ACC112 (cell line): ENCODE measurements at regions not wholly inside any gene's neighbourhood (a gene's known extent, or its start where the extent isn't known, plus 50 kb on each side); places are given as distances from the start of the nearest gene placed in this dataset.

ENCODE experiments used
- H2AFZ ChIP-seq: fragments of 200-600 bp; sonication (generic); one replicate; pipeline ENCODE4 v1.6.0; 2017; ENCODE audit warnings: antibody characterized with exemption, low read length; ENCODE audit not compliant: unreplicated experiment
- H3K27ac ChIP-seq: fragments of 200-600 bp; sonication (generic); 2 replicates; pipeline ENCODE4 v1.5.1; 2014; ENCODE audit warnings: low read depth, mild to moderate bottlenecking, antibody characterized with exemption, low read length, moderate library complexity
- H3K27me3 ChIP-seq: fragments of 200-600 bp; sonication (generic); 2 replicates; pipeline ENCODE4 v1.6.1; 2014; ENCODE audit warnings: mild to moderate bottlenecking, antibody characterized with exemption, low read length, moderate library complexity, mixed read lengths; ENCODE audit not compliant: insufficient read depth
- H3K36me3 ChIP-seq: fragments of 200-600 bp; sonication (generic); 2 replicates; pipeline ENCODE4 v1.6.1; 2016; ENCODE audit warnings: mild to moderate bottlenecking, antibody characterized with exemption, low read length, moderate library complexity, mixed read lengths; ENCODE audit not compliant: insufficient read depth
- H3K4me1 ChIP-seq: fragments of 200-600 bp; sonication (generic); one replicate; pipeline ENCODE4 v1.6.1; 2016; ENCODE audit warnings: low read length, mixed read lengths; ENCODE audit not compliant: insufficient read depth, unreplicated experiment, control insufficient read depth
- H3K4me3 ChIP-seq: fragments of 200-600 bp; sonication (generic); 2 replicates; pipeline ENCODE4 v1.5.1; 2014; ENCODE audit warnings: mild to moderate bottlenecking, low read depth, low read length
- H3K79me2 ChIP-seq: fragments of 200-600 bp; sonication (generic); one replicate; pipeline ENCODE4 v1.6.0; 2016; ENCODE audit warnings: low read length; ENCODE audit not compliant: control insufficient read depth, unreplicated experiment, insufficient read depth

GRCh38 chr20:12199703-12200102, 282.0 kb downstream of the BTBD3 start:
- H3K4me1 ChIP-seq: no peaks in the 10 kb centered on the region
- no peak overlapping the region for H3K4me3 ChIP-seq

DNA sequence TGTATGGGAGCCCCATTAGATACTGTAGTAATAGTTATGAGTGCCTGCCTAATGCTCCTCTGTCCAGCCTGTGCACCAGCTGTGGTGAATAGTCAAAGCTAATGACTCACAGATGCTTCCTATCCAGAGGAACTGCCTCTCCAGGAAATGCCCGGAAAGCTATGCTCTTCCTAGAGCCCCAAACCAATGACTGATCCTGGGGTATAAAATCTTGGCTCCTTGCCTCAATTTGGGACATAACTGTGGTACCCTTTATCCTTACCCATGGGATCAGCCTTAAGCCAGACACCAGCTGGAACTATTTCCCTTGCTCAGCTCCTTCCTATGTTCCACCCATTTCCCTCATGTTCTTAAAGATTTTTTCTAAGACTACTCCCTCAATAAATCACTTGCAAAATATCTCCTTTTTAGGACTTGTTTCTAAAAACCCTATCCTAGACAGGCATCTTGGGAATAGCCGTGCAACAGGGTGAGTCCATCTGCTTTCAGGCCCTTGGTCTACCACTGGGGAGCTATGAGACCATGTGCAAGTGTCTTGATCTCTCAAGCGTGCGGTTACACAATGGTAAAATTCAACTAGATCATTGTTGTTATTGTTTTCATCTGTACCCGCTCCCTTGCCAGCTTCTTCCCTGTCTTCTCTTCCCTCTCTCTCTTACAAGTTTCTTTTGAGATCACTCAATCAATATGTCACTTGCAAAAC, 283.7 kb downstream of the BTBD3 start:
- no peaks in the 10 kb centered on the region for H3K27me3 ChIP-seq
- H3K36me3 ChIP-seq: no peaks in the 10 kb centered on the region
- H2AFZ ChIP-seq: no peak overlapping the region
- no peaks in the 10 kb centered on the region for H3K79me2 ChIP-seq
- H3K4me3 ChIP-seq: no peak overlapping the region
- H3K4me1 ChIP-seq: no peaks in the 10 kb centered on the region
- no peak overlapping the region for H3K27ac ChIP-seq

More at GRCh38 chr20:12199703-12200102, 282.0 kb downstream of the BTBD3 start:
- no peaks in the 10 kb centered on the region for H3K79me2 ChIP-seq
- no peaks in the 10 kb centered on the region for H3K27me3 ChIP-seq
- H3K27ac ChIP-seq: no peak overlapping the region
- no peak overlapping the region for H2AFZ ChIP-seq
- H3K36me3 ChIP-seq: no peaks in the 10 kb centered on the region

GRCh38 chr20:12203399-12203798, 285.7 kb downstream of the BTBD3 start:
- no peak overlapping the region for H3K4me3 ChIP-seq
- H2AFZ ChIP-seq: no peak overlapping the region
- no peak overlapping the region for H3K27ac ChIP-seq
- no peaks in the 10 kb centered on the region for H3K36me3 ChIP-seq
- no peaks in the 10 kb centered on the region for H3K4me1 ChIP-seq
- no peaks in the 10 kb centered on the region for H3K79me2 ChIP-seq
- H3K27me3 ChIP-seq: no peaks in the 10 kb centered on the region

- no peaks in the 10 kb centered on the region for H3K79me2 ChIP-seq
- H2AFZ ChIP-seq: no peak overlapping the region
- no peak overlapping the region for H3K4me3 ChIP-seq
- no peaks in the 10 kb centered on the region for H3K4me1 ChIP-seq
- H3K36me3 ChIP-seq: no peaks in the 10 kb centered on the region
- H3K27ac ChIP-seq: no peak overlapping the region
- no peaks in the 10 kb centered on the region for H3K27me3 ChIP-seq
These were observed 286.3 kb downstream of the BTBD3 start for GRCh38 chr20:12203981-12204380.

DNA sequence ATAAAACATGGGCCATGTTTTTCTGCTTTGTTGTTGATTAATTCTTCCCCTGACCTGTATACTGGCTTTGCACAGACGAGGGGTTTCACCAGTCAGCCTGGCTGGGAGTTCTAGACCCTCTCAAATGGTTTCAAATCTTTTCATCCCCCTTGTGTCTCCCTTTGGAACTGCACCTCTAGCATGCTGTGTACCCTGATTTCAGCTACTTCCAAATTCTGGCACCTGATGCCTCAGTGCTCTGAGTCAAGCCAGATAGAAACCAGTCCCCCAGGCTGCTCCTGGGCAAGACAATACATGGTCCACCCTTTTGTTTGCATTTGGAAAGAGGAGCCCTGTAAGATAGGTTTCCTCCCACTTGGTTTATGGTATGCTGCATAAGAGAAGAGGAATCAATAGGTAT, 290.2 kb downstream of the BTBD3 start:
- Histone ChIP-seq H3K36me3 (no peaks in the 10 kb centered on the region), H3K4me3 (no peak overlapping the region), H2AFZ (no peak overlapping the region), H3K79me2 (no peaks in the 10 kb centered on the region), H3K4me1 (no peaks in the 10 kb centered on the region), H3K27me3 (no peaks in the 10 kb centered on the region), H3K27ac (no peak overlapping the region)

DNA sequence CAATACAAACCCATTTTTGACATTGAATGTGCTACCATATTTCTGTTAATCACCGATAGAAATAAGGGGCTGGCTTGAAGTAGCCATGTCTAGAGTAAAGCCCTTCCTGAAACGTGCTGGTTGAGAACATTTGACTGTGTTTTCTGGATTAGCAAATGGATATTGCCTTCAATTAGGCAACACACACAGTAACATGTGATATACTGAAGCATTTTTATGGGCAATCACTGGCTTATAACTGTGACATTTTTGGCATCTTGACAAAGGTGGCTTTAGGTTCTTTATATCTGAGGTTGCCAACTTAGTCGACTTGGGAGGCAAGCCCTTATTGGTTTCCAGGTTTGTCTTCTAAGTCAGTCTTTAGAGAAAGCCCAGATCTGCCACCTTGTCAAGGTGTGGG, 292.9 kb downstream of the BTBD3 start:
- H3K4me3 ChIP-seq: no peak overlapping the region
- H2AFZ ChIP-seq: no peak overlapping the region
- no peaks in the 10 kb centered on the region for H3K4me1 ChIP-seq
- H3K27ac ChIP-seq: no peak overlapping the region
- no peaks in the 10 kb centered on the region for H3K36me3 ChIP-seq
- no peaks in the 10 kb centered on the region for H3K27me3 ChIP-seq
- no peaks in the 10 kb centered on the region for H3K79me2 ChIP-seq

DNA sequence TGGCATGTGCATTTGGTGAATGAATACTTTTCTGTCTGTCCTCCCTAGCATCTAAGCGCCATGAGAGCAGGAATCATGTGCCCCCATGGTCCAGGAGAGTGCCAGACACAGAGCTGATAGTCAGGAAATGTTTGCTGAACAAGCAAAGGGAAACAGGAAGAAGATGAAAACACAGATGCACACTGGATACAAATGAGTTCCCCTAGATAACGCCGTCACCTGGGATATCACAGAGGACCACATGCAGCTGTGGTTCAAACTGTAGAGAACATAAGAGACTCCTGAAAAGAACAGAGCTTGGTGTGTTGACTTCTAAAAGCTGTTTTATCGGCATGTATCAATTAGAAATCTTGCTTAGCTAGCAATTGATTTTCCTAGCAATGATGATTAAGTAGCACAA, 293.7 kb downstream of the BTBD3 start:
- Histone ChIP-seq H3K36me3 (no peaks in the 10 kb centered on the region), H2AFZ (no peak overlapping the region), H3K27me3 (no peaks in the 10 kb centered on the region), H3K4me1 (no peaks in the 10 kb centered on the region), H3K79me2 (no peaks in the 10 kb centered on the region), H3K4me3 (no peak overlapping the region), H3K27ac (no peak overlapping the region)

- no peak overlapping the region for H2AFZ ChIP-seq
- H3K4me1 ChIP-seq: no peaks in the 10 kb centered on the region
- H3K36me3 ChIP-seq: no peaks in the 10 kb centered on the region
- no peaks in the 10 kb centered on the region for H3K79me2 ChIP-seq
- H3K27me3 ChIP-seq: no peaks in the 10 kb centered on the region
- no peak overlapping the region for H3K27ac ChIP-seq
- H3K4me3 ChIP-seq: no peak overlapping the region
These were observed 299.7 kb downstream of the BTBD3 start for GRCh38 chr20:12217382-12217781.

- Histone ChIP-seq H3K36me3 (no peaks in the 10 kb centered on the region), H3K4me3 (no peak overlapping the region), H2AFZ (no peak overlapping the region), H3K27ac (no peak overlapping the region), H3K4me1 (no peaks in the 10 kb centered on the region), H3K27me3 (no peaks in the 10 kb centered on the region), H3K79me2 (no peaks in the 10 kb centered on the region)
These were observed 302.1 kb downstream of the BTBD3 start for GRCh38 chr20:12219798-12220197.

- Histone ChIP-seq H3K27ac (no peak overlapping the region), H3K4me3 (no peak overlapping the region), H3K36me3 (no peaks in the 10 kb centered on the region), H2AFZ (no peak overlapping the region), H3K4me1 (no peaks in the 10 kb centered on the region), H3K79me2 (no peaks in the 10 kb centered on the region), H3K27me3 (no peaks in the 10 kb centered on the region)
These were observed 305.4 kb downstream of the BTBD3 start for GRCh38 chr20:12223057-12223456.

DNA sequence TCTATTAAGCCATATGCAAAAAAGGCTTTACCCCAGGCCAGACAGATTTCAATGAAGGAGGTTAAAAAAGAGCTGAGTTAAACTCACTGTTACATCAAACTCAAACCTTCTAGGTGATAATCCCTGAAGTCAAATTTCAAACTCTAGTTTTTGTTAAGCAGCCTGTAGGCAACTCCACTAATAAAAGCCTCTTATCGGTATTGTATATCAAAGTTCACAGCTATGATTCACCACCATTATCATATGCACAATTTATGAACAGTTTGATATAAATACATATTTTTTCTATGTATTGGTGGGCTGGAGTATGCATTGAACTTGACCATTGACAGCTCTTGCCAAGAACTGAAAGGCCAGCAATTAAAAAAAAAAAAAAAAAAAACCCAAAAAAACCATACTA, 308.2 kb downstream of the BTBD3 start:
- H3K27ac ChIP-seq: no peak overlapping the region
- H3K4me3 ChIP-seq: no peak overlapping the region
- H3K79me2 ChIP-seq: no peaks in the 10 kb centered on the region
- no peaks in the 10 kb centered on the region for H3K4me1 ChIP-seq
- H3K36me3 ChIP-seq: no peaks in the 10 kb centered on the region
- H2AFZ ChIP-seq: no peak overlapping the region
- H3K27me3 ChIP-seq: no peaks in the 10 kb centered on the region
